Sigmoid colon (tissue), 6 donors: ENCODE measurements at regions not wholly inside any gene's neighbourhood (a gene's known extent, or its start where the extent isn't known, plus 50 kb on each side); places are given as distances from the start of the nearest gene placed in this dataset.

Experiments
- DNase-seq: peaks from one replicate; pipeline ENCODE4 v3.0.0-alpha.2; 2019
- H3K27ac ChIP-seq, 4 donors: fragments of 200-600 bp; sonication (generic); one replicate each; pipeline ENCODE4 v1.5.1; 2016 to 2019; ENCODE audit warnings: mild to moderate bottlenecking in 1 of 4
- H3K27me3 ChIP-seq, 3 donors: fragments of 200-600 bp; sonication (generic); one replicate each; pipeline ENCODE4 v1.5.1; 2019; ENCODE audit warnings: mild to moderate bottlenecking in 1 of 3
- H3K36me3 ChIP-seq, 4 donors: fragments of 200-600 bp; sonication (generic); one replicate each; pipeline ENCODE4 v1.5.1; 2016 to 2019
- H3K4me1 ChIP-seq, 4 donors: fragments of 200-600 bp; sonication (generic); one replicate each; pipeline ENCODE4 v1.5.1; 2017 to 2019
- H3K4me3 ChIP-seq, 4 donors: fragments of 200-600 bp; sonication (generic); one replicate each; pipeline ENCODE4 v1.5.1; 2017 to 2019; ENCODE audit warnings: mild to moderate bottlenecking in 2 of 4, moderate library complexity in 1 of 4
- H3K9me3 ChIP-seq, 4 donors: fragments of 200-600 bp in 3 of 4; sonication (generic) in 3 of 4; one replicate each; pipeline versions ENCODE4 v1.5.1 to v1.6.1; 2013 to 2019
- EP300 ChIP-seq, 4 donors: sonication (generic); formaldehyde crosslinking; IDR thresholded peaks; one replicate each; pipeline ENCODE4 v1.6.1; 2017; ENCODE audit warnings: antibody characterized with exemption in 4 of 4
- POLR2A ChIP-seq, 2 donors: fragments of 450-650 bp; IDR thresholded peaks; one replicate each; pipeline ENCODE4 v1.6.1; 2016; ENCODE audit warnings: antibody characterized with exemption in 2 of 2, mild to moderate bottlenecking in 2 of 2, moderate library complexity in 2 of 2
- POLR2AphosphoS5 ChIP-seq, 4 donors: sonication (generic); formaldehyde crosslinking; IDR thresholded peaks; one replicate each; pipeline ENCODE4 v1.6.1; 2017; ENCODE audit warnings: antibody characterized with exemption in 4 of 4
- WGBS, 2 donors: extraction: QIAGEN DNeasy Blood & Tissue Kit; methylation state at CpG; one replicate each; pipeline ENCODE4 v1.1.7; 2013; 5-methylcytosine and 5-hydroxymethylcytosine counted together
- intact Hi-C: fragments of 100-400 bp; cut with DNase I; formaldehyde crosslinking; loops from one replicate; pipeline ENCODE4 v1.15.1; 2023
- TF ChIP-seq, protein P1 (sequence below), 4 experiments: fragments of 450-650 bp in 3 of 4; fragments of 200-600 bp in 1 of 4; IDR thresholded peaks; one replicate each; pipeline ENCODE4 v1.5.1; 2016 to 2019; ENCODE audit warnings: antibody characterized with exemption in 4 of 4, mild to moderate bottlenecking in 3 of 4, moderate library complexity in 2 of 4
- donor health status: healthy with polysubstance abuse.
- donor health status: healthy.

DNA sequence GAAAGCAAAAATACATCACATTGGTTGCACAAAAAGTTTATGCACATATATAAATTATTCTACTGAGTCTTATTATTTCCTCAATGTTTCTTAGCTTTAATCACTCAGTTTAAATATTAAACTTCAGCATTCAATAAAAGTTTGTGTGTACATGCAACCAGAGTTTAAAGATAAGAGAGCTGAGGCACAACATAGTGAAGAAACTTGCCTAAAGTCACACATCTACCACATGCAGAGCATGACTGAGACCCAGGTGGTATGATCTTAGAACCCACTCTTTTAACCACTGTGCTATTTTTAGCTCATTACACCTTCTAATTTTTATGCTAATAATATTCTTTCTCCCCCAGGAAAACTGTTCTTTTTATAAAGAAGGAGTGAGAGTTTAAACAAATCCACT lies 96.1 kb upstream of the GOLIM4 start:
- Histone ChIP-seq H3K9me3 (no peaks in the 10 kb centered on the region), H3K36me3 (no peaks in the 10 kb centered on the region), H3K27ac (no peak overlapping the region), H3K4me1 (no peaks in the 10 kb centered on the region), H3K4me3 (no peak overlapping the region), H3K27me3 (no peaks in the 10 kb centered on the region)
- TF ChIP-seq POLR2A (IDR thresholded peaks at IDR 0.05), result no peak
- TF ChIP-seq, protein P1, sequence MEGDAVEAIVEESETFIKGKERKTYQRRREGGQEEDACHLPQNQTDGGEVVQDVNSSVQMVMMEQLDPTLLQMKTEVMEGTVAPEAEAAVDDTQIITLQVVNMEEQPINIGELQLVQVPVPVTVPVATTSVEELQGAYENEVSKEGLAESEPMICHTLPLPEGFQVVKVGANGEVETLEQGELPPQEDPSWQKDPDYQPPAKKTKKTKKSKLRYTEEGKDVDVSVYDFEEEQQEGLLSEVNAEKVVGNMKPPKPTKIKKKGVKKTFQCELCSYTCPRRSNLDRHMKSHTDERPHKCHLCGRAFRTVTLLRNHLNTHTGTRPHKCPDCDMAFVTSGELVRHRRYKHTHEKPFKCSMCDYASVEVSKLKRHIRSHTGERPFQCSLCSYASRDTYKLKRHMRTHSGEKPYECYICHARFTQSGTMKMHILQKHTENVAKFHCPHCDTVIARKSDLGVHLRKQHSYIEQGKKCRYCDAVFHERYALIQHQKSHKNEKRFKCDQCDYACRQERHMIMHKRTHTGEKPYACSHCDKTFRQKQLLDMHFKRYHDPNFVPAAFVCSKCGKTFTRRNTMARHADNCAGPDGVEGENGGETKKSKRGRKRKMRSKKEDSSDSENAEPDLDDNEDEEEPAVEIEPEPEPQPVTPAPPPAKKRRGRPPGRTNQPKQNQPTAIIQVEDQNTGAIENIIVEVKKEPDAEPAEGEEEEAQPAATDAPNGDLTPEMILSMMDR (IDR thresholded peaks at IDR 0.05), result no peak
- TF ChIP-seq POLR2AphosphoS5 (IDR thresholded peaks at IDR 0.05), result no peak
- TF ChIP-seq EP300 (IDR thresholded peaks at IDR 0.05), result no peak
- intact Hi-C loops, result no loop called here
- no peak for DNase-seq

DNA sequence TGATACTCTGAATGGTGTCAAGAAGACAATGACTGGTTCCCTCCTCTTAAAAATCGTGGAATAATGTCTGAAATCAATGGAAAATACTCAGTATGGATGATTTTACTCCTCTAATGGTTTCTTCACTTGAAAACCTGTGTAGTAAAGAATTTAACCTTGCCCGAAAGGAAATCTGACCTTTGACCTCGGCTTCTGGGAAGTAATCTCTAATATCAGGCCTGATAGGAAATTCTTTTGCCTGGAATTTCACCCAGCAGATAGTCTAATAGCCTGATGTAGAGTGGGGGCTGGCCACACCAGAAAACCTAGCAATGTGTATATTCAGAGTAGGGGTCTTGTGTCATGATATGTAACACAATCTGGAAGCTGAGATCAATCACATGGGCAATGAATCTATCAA lies 91.5 kb upstream of the GOLIM4 start:
- TF ChIP-seq POLR2A (IDR thresholded peaks at IDR 0.05) (no peak), POLR2AphosphoS5 (IDR thresholded peaks at IDR 0.05) (no peak), EP300 (IDR thresholded peaks at IDR 0.05) (no peak)
- TF ChIP-seq, protein P1 (IDR thresholded peaks at IDR 0.05), result no peak

GRCh38 chr3:168186293-168186983 lies 90.7 kb upstream of the GOLIM4 start:
- 56 to 78% methylated on average over 5 of the region's 5 CpGs for WGBS, 2 donors
- intact Hi-C loops, result no loop called here
- Histone ChIP-seq H3K4me3 (no peak overlapping the region), H3K27ac (no peak overlapping the region), H3K27me3 (no peaks in the 10 kb centered on the region), H3K9me3 (no peaks in the 10 kb centered on the region), H3K36me3 (no peaks in the 10 kb centered on the region), H3K4me1 (no peaks in the 10 kb centered on the region)
- DNase-seq, result no peak
- no peak for TF ChIP-seq EP300 (IDR thresholded peaks at IDR 0.05)
- TF ChIP-seq POLR2AphosphoS5 (IDR thresholded peaks at IDR 0.05), result no peak
- no peak for TF ChIP-seq POLR2A (IDR thresholded peaks at IDR 0.05)
- TF ChIP-seq, protein P1 (IDR thresholded peaks at IDR 0.05), result no peak

More for the DNA sequence above, 91.5 kb upstream of the GOLIM4 start:
- Histone ChIP-seq H3K9me3 (no peaks in the 10 kb centered on the region), H3K36me3 (no peaks in the 10 kb centered on the region), H3K4me3 (no peak overlapping the region), H3K27me3 (no peaks in the 10 kb centered on the region), H3K27ac (no peak overlapping the region), H3K4me1 (no peaks in the 10 kb centered on the region)
- 54 to 80% methylated on average over 3 of the region's 3 CpGs for WGBS, 2 donors
- intact Hi-C loops, result no loop called here
- DNase-seq, result no peak

GRCh38 chr3:168183774-168184173 lies 88.0 kb upstream of the GOLIM4 start:
- TF ChIP-seq, protein P1 (IDR thresholded peaks at IDR 0.05), result no peak
- TF ChIP-seq EP300 (IDR thresholded peaks at IDR 0.05) (no peak), POLR2AphosphoS5 (IDR thresholded peaks at IDR 0.05) (no peak), POLR2A (IDR thresholded peaks at IDR 0.05) (no peak)
- Histone ChIP-seq H3K36me3 (no peaks in the 10 kb centered on the region), H3K27ac (no peak overlapping the region), H3K9me3 (no peaks in the 10 kb centered on the region), H3K4me3 (no peak overlapping the region), H3K27me3 (no peaks in the 10 kb centered on the region), H3K4me1 (no peaks in the 10 kb centered on the region)
- DNase-seq, result no peak
- 29 to 42% methylated on average over 1 of the region's 1 CpG for WGBS, 2 donors
- intact Hi-C loops, result no loop called here

DNA sequence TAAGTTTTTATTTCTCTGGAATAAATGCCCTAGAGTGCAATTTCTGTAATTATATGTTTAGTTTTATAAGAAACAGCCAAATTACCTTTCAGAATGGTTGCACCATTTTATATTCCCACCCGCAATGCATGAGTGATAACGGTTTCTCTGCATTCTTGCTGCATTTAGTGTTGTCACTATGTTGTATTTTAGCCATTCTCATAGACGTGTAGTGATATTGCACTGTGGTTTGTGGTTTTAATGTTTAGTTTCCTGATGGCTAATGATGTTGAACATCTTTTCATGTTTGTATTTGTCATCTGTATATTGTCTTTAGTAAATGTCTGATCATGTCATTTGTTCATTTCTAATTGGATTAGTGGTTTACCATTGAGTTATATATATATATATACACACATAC lies 73.0 kb upstream of the GOLIM4 start:
- peaks cover 0 to 4% (median 3%) of the 10 kb centered on the region in 4 donors for H3K4me1 ChIP-seq
- 67 to 75% methylated on average over 3 of the region's 3 CpGs for WGBS, 2 donors
- intact Hi-C loops, result loop anchor here (10.0 kb wide), 1 partner anchor 434 kb away; the partner anchor contains the start of genes PDCD10 and SERPINI1
- no peak for DNase-seq
- no peak overlapping the region for H3K27ac ChIP-seq
- TF ChIP-seq POLR2AphosphoS5 (IDR thresholded peaks at IDR 0.05) (no peak), EP300 (IDR thresholded peaks at IDR 0.05) (no peak), POLR2A (IDR thresholded peaks at IDR 0.05) (no peak)
- TF ChIP-seq, protein P1 (IDR thresholded peaks at IDR 0.05), result no peak
- H3K36me3 ChIP-seq, result no peaks in the 10 kb centered on the region
- no peak overlapping the region for H3K4me3 ChIP-seq
- H3K9me3 ChIP-seq, result no peaks in the 10 kb centered on the region
- H3K27me3 ChIP-seq, result no peaks in the 10 kb centered on the region
